NCI-H187 treated with DMSO at 0.1 percent for 48 hours (cell line): ENCODE measurements at regions not wholly inside any gene's neighbourhood (a gene's known extent, or its start where the extent isn't known, plus 50 kb on each side); places are given as distances from the start of the nearest gene placed in this dataset.

Source experiments
- DNase-seq: peaks from one replicate; lab custom pipeline; 2025; lab: John Stamatoyannopoulos, UW

DNA sequence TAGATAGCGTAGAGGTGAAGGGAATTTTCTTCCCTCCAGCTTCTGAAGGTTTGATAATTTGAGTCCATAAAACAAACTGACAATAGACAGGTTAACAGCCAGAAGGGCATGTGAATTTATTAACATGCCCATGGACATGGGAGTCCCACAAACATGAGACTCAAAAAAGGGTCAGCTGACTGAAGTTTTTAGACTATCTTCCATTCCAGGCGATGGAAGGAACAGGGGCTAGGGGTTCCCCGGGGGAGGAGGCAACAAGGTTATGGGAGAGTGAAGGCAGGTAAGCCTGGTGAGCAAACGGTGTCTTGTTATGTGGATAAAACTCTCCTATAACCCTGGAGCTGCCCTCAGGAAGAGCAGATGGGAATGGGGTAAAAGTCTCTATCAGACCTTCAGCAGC, 81.5 kb upstream of the SORBS2 start:
- DNase-seq, result no peak

GRCh38 chr4:185894481-185894880, 82.5 kb upstream of the SORBS2 start:
- no peak for DNase-seq

GRCh38 chr4:185895351-185895750, 83.4 kb upstream of the SORBS2 start:
- DNase-seq, result no peak

GRCh38 chr4:185895866-185896265, 83.9 kb upstream of the SORBS2 start:
- DNase-seq, result no peak

- no peak for DNase-seq
Observed at GRCh38 chr4:185896817-185897488, 85.0 kb upstream of the SORBS2 start.

DNA sequence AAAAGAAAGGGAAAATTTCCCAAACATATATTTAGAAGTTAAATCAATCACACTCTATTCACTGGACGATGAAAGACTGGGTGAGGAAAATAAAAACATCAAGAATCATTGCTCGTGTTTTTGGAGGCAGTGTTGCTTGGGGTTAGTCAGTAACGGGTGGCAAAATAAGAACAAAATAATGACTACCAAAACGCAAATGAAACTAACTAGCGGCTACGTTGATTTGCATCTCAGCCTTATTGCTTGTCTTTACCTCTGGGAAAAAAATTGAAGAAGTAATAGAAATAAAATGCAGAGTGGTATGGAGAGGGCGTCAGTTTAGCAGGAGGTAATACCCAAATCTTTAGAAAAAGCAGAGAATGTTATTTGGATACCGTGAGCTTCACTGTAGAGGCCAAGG, 86.4 kb upstream of the SORBS2 start:
- DNase-seq, result no peak

GRCh38 chr4:185899833-185900232, 87.8 kb upstream of the SORBS2 start:
- DNase-seq, result no peak

DNA sequence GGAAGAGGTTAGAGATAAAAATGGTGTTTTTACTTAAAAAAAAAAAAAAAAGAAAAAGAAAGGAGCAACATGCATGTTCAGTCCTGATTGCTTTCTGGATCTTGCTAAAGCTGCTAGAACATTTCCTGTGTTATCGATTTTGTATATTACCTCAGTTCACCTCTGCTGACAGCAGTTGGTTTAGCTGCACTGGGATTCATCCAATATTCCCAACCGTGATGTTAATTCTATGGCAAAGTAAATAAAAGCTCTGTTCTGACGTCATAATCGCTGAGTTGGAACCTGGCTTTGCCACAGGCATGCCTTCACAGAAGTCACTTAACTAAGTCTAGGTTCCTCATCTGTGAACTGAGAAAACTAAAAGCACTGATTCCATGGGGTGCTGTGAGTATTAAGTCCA, 90.7 kb upstream of the SORBS2 start:
- no peak for DNase-seq

- no peak for DNase-seq
Observed at GRCh38 chr4:185903205-185903604, 91.2 kb upstream of the SORBS2 start.

DNA sequence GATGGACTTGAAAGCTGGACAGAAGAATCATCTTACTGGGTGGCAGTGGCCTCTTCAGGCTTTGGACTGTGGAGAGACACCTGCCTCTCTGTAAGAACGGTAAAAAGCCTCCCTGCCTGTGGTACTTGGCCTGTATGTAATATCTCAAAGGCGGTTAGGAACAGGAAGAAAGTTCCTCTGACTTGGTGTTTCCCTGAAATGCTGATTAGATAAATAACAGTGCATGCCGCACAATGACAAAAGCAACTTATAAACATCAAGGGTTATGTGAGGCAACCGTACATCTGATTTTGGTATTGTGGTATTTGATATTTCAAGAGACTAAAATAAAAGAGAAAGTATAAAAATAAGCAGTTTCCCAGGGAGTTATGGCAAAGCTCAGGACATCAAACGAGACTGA, 92.4 kb upstream of the SORBS2 start:
- no peak for DNase-seq

DNA sequence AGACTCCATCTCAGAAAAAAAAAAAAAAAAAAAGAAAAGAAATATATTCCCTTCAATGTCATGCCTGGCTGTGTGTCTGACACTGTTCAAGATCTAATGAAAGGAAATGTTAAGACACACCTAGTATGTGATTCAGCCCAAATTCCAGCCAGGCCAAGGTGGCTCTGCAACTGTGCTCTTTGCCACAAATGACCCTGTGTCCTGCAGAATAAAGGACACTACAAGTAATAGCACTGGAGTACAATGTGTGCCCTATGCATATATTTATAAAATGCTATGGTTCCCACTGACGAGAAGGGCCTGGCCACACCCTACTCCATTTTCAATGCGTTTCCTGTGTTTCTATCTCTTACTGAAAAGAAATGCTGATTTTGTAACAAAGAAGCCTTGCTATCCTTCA, 98.0 kb upstream of the SORBS2 start:
- no peak for DNase-seq

- DNase-seq, result no peak
Observed at GRCh38 chr4:185911556-185912064, 99.6 kb upstream of the SORBS2 start.

- no peak for DNase-seq
Observed at GRCh38 chr4:185912779-185913178, 100.8 kb upstream of the SORBS2 start.

- DNase-seq, result no peak
Observed at GRCh38 chr4:185914583-185915199, 102.7 kb upstream of the SORBS2 start.

DNA sequence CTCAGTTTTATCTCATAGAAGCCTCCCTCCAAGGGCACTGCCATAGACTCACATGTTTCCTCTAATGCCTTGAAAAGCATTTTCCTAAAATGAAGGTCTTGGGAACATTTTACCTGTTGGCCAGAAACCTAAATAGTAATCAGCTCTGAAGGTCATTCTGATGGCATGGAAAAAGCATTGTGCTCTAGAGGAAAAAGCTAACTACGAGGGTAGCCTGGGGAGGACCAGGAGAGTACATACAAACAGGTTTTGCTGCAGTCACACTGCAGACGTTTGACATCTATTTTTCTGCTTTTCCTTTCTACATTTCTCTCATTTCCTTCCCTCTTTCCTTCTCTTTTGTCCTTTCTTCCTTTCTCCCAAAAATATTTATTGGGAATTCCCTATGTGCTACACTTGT, 103.3 kb upstream of the SORBS2 start:
- no peak for DNase-seq

DNA sequence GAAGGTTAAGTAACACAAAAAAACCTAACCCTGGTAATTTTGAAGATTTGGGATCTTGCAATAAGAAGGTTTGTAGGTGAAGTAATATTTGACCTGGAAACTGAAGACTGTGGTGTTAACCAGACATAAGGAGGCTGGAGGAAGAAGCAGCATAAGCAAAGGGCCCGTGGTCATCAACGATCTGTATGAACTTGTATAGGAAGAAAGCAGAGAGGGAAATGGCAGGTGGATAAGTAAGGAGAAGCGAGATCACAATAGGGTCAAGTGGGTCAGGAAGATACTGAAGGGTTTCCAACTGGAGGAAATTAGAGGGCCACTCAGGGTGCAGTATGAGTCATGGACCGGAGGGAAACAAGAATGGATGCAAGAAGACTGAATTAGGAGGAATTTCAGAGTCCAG, 103.8 kb upstream of the SORBS2 start:
- DNase-seq, result no peak

GRCh38 chr4:185916231-185916630, 104.2 kb upstream of the SORBS2 start:
- DNase-seq, result no peak

- no peak for DNase-seq
Observed at GRCh38 chr4:185916683-185917082, 104.7 kb upstream of the SORBS2 start.

- DNase-seq, result no peak
Observed at GRCh38 chr4:185919107-185919506, 107.1 kb upstream of the SORBS2 start.

DNA sequence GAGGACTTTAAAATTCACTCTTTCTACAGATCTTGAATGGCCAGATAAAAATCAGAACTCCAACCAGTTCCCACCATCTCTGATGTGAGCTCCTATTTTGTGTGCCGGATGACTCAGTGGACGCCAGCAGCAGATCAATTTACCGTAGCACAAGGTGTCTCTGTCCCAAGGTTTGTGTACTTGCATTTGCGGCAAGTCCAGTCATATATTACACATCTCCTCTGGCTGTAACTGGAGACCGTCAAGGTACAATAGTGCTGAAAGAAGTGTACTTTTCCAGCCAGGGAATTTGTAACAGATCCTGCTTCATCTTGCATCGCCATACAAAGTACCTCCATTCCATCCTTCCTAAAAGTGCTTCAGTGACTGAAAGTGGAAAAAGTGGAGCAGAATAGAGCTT, 108.2 kb upstream of the SORBS2 start:
- DNase-seq, result no peak

GRCh38 chr4:185920691-185921260, 108.8 kb upstream of the SORBS2 start:
- no peak for DNase-seq

GRCh38 chr4:185921583-185922555, 109.9 kb upstream of the SORBS2 start:
- DNase-seq, result no peak
